ENCODE measurements at regions not wholly inside any gene's neighbourhood (a gene's known extent, or its start where the extent isn't known, plus 50 kb on each side); places are given as distances from the start of the nearest gene placed in this dataset.

DNA sequence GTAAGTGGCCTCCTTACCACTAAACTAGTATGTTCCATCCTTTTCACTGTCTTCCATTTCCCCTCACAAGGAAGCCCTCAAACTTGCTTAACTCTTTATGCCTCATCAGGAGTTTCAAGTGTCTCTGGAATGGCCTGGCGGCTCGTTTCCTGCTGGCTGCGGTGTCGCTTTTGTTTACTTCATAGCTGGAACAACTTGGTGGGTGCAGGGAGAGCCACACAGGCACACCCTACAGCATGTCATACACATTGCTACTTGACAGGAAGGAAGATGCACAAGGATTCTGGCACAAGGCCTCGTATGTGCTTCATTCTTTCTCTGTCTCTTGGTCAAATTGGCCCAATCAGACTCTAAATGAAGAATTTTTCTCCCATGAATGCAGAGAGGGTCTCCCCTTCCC, 488.3 kb downstream of the FOXO1 start:
- DNase-seq = no peak

DNA sequence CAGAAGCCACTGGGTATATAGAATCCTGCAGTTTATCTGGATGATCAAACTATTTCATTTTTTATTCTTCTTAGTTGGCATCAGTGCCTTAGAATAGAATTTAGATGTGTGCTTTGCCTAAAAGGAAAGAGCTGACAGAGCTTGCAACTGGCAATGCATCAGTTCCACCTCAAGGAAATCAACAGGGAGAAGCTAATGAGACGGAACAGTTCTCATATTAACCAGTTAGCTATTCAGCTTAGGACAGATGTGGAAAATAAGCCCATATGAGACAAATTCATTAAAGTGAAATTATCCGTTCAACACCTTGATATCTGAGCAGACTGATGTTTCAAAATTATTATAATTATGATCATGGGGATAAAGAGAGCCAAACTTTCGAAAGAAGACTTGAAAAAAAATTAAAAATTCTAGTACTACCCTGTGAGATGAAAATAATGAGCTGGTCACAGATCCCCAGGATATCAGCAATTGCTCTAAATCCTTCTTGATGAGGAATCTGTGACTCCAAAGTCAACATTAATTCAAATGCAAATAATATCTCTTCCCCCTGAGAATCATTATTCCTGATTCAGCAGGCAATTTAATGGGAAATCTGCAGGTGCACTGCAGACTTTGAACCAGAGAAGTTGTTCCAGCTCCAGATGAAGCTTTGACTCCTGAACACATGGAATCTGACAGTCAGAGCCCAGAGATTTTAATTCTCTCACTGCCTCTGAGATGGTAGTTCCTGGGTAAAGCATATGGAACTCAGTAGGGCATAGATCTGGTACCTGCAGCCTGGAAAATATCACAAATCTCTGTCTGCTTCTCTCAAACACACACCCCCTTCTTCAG, 486.8 kb downstream of the FOXO1 start:
- DNase-seq = no peak

DNA sequence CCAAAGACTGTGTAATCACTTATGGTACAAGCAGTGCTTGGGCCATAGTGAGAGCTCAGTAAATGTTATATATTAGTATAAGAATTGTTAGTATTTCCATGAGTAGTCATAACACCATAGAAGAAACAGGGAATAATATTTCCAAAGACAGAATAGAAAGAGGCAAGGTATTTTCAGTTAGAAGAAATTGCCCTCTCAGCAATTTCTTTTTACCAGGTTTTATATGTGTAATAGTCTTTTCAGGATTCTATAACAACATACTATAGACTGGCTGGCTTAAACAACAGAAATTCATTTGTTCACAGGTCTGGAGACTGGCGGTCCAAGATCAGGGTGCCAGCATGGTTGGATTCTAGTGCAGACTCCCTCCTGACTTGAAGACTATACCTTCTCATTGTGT, 485.7 kb downstream of the FOXO1 start:
- no peak for DNase-seq

DNA sequence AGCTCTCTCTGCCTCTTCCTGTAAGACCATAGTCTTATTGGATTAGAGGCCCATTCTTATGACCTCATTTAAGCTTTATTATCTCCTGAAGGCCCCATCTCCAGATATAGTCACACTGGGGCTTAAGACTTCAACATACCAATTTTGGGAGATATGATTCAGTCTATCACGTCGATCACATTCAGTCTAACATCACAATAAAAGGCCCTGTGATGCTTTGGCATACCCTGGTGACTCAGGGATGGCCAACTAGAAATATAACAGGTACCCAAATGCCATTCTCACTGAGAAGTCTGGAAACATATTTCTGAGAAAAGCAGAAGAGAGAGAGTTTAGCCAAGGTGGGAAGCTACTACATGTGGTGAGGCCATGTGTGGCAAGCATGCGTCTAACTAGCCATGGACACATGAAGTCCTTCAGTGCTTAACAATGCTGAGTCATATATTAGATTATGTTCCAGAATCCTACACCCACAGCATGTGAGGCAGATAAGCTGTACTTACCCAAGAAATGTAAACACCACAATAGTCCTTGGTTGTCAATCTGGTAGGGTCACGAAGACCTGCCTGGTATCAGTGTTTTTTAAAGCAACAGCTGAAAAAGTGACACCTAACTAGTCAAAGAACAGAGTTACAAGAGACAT, 485.1 kb downstream of the FOXO1 start:
- peak; percentile 87 for DNase-seq

DNA sequence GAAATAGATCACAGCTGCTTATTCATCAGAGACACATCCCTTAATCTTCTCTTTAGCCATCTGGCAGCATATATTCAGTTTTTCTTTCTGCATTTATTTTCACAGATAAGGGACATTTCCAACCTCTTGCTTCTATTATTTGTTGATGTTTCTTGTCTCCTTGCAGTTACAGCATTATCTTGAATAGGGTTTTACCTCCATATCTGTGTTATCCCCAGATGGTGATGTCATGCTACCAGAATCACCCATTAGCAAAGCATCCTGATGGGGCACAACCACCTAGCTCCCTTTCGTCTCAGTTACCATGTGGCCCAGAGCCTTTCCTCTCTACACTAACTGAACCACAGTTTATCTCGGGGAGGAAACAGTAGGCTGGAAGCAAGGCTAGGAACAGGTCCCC, 483.9 kb downstream of the FOXO1 start:
- no peak for DNase-seq

DNA sequence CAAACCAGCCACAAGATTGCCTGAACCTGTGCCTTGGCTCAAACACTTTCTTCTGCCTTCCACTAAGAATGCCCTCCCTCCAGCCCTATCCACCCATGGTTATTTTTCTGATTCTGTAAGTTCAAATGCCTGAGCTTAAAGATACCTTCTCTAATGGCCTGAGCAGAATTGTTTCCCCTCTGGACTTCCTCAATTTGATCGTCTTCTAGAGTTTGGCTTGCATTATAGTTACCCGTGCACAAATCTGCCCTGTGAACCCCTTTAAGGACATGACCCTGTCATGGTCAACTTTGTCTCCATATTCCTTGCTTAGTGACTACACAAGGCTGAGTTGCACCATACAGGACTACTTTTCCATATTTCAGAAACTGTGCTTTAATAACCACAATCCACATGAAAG, 481.0 kb downstream of the FOXO1 start:
- DNase-seq = no peak

DNA sequence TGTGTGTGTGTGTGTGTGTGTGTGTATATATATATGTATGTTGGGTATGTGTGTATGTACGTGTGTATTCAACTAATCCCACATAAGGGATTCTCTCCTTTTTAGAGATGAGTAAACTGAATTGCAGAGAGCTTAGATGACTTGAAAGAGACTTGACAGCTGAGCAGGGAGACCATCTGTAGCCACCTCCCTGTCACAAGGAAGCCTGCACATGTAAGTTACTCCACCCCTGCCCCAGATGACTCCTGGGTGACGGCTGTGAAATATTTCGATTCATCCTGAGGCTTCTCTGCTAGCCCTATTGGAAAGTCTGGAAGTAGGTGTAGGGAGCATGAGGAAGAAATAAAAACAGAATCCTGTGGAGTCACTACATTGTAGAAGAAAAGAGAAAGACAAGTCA, 480.4 kb downstream of the FOXO1 start:
- no peak for DNase-seq

DNA sequence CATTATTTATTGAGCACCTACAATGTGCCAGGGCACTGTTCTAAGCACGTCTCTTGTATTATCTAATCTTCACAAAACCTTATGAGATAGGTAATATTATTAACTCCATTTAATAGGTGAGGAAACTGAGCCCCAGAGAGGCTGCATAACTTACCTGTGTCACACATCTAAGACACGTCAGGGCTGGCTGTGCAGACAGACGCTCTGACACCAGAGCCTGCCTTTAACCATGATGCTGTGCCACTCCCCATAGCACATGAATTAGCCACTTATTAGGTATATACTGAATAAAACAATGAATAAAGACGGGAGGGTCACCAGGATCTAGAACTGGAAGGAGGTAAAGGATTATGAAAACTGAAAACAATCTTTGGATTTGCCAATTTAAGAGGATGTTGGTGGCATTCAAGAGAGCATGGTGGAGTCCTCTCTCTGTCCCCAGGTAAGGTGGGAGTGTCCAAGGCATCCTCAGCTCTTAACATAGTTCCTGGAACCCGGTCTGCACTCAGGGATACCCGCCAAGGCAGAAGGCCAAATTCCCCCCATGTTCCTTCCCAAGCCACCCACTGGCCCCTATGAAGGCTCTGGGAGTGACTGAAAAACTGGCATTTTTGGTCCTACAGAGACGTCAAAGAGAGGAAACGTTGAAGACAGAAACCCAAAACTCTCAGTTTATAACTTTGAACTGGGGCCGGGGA, 479.7 kb downstream of the FOXO1 start:
- DNase-seq = no peak

DNA sequence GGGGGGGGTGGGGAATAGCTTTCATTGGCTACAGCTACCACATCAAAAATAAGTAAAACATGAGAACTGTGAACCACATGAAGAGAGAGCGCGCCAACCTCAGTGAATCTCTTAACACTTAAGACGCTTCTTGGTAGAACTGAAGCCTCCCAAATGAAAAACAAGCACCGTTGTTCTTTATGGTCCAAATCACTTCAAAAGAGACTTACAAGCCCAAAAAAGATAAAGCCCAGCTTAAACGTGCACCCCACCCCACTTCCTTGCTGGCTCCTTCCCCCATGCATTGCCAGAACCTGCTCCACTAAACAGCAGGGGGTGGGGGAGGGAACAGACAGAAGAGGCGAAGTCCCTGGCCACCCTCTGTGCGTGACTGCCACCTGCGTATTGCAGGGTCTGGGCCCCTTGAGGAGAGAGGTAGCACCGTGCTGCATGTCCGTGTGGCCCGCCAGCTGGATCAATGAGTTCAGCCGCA, 479.1 kb downstream of the FOXO1 start:
- no peak for DNase-seq

DNA sequence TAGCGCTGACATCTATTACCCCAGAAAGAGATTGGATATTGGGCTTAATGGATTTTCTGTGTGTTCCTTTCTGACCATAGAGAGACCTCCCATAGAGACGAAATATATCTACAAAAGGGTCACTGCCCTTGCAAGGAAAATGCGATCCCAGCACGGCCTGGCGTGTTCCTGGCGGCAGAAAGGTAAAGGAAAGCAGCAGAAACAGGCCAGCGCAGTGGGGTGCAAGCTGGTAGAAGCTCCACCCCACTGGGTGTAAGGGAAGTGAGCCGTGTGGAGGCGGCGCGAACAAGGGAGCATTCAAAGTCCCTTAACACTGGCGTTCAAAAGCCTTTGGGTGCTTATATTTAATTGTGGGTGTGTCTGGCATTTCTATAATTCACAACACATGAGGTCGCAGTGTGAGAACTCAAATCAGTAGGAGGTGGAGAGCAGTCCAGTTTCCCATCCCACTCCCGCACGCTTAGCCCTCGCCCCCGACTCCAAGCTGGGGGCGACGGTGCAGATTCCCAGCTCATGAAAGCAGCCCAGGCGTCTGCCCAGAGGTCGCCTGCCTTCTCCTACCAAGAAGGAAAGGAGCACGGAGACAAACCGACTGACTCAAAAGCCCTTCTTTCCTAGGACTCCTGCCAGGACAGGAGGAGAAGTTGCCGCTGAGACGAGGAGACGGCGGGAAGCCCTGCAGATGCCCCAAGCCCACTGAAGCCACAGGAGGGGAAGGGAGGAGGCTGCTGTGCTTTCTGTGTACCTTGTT, 478.4 kb downstream of the FOXO1 start:
- DNase-seq = no peak

DNA sequence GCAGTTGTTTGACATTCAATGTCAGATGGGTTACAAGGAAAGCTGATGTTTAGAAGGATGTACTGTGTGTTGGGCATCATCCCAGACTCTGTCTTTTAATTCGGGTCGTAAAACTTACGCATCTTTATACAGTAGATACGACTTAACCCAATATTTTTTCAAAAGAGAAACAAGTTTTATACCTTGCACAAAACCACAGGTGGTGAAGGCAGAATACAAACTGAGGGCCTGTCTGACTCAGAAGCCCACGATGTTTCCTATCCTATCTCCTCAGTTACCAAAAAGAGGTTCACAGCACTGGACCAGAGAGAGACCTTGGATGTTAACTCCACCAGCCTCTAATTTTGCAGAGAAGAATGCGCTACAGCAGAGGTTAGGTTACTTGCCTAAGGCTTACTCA, 477.0 kb downstream of the FOXO1 start:
- no peak for DNase-seq

DNA sequence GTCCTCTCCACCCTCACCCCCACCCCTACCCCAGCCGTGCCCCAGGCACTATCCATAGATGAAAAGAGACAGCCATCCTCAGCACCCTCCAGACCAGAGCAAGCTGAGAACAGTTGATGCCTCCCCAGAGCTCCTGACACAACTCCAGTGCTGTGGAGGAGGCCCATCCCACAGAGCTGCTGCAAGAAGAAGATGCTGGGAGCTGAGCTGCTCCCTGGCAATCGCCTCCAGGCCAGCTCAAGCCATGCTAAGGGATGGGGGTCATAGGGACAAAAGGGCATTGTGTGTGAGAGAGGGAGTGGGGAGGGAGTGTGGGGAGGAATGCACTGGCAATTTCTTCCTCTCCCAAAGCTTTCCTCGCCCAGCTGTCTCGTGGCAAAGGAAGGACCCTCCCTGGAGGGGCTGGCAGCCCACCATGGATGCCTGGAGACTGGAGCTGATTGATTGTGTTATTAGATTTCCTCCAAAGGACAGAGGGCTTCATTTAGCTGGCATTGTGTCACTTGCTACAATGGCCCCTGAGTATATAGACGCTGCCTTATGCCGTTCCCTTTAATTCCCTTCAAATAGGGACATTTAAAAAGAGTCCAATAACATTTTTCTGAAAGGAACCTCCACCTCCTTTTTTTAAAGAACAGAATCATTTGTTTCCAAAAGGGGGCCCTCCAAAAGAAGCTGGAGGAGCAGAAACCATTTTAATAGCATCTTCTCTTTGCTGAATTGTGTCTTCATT, 476.4 kb downstream of the FOXO1 start:
- DNase-seq = no peak

DNA sequence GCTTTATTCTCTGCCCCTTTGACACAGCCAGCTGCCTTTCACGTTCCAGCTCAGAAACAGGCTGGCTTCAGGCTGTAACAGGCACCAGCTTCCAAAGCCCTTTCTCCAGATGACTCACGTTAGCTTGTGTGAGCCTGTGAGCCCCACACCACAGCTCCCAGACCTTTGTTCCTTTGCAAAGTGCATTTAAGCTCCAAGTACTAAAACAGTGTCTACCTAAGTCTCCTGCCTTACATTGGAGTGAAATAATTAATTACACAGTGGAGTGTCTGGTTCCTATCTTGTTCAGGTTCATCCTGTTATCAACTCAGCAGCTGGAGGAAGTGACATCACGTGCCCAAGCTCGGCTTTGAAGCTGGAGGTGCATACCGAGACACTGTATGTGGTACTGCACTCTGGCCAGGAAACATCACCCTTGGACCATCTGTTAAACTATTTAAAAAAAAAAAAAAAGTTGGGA, 475.8 kb downstream of the FOXO1 start:
- DNase-seq = peak; percentile 67

DNA sequence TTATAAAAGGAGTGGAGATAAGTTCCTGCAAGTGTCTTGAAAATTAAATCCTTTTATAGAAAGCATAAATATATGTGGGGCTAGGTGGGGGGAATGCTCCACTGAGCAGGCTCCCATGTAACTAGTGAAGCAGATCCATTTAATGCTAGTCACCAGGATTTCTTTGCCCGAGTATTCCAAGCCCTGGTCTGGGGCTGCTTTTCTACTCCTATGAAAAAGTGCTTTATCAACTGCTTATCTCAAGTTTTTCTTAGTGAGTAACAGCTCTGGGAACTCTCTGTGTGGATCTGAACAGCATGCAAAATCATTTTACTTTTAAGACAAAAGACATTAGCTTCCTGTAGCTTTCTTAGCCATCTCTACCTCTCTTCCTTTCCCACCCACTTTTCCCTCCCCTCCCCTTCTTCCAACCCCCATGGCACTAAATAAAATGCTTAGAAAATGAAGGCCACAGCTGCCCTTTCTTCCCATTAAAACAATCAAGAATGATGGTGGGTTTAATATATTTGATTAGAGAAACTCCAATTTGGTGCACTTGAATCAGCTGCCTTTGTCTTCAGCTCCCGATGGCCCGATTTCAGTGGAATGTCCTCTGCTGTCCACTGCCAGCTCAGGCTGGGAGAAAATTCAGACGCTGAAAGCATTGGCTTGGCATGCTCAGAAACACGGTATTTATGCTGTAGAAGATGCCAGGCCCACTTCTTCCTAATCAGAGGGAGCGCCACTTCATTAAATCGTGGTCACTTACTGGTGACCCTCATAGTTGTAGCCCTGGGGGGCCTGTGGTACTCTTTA, 475.1 kb downstream of the FOXO1 start:
- DNase-seq = no peak

DNA sequence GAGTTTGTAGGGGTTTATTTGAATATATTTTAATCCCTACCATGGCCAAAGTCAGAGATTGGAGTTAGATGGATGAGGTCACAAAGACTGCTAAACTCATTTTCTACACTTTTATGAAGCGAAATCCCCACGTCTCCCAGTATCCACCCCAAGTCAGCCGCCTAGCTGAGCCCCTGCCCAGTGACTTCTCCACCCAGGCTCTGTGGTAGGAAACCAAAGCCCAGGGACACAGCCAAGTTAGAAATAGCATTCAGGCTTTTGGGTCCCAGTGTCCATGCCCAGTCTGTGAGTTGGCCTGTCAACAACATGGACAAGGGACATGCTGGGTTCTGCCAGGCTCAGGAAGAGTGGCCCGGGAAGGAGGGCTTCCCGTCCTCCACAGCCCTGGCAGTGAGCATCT, 474.0 kb downstream of the FOXO1 start:
- DNase-seq = no peak

DNA sequence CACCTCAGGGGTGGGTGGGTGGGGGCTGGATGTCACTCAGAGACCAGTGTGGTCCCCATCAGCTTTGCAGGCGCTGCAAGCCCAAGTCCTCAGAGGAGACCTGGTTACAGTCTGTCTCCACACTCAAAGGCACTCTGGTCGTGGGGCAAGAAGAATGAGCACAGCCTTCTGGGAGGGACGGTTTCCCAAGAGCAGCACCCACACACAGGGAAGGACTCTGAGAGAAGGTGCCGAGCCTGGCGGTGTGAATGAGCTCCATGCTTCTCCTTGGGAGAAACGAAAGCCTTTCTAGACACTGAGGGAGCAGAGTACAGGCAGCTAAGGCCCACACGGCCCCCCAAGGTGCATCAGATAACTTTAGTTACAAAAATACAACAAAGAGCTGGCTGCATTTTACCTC, 473.6 kb downstream of the FOXO1 start:
- DNase-seq = no peak

DNA sequence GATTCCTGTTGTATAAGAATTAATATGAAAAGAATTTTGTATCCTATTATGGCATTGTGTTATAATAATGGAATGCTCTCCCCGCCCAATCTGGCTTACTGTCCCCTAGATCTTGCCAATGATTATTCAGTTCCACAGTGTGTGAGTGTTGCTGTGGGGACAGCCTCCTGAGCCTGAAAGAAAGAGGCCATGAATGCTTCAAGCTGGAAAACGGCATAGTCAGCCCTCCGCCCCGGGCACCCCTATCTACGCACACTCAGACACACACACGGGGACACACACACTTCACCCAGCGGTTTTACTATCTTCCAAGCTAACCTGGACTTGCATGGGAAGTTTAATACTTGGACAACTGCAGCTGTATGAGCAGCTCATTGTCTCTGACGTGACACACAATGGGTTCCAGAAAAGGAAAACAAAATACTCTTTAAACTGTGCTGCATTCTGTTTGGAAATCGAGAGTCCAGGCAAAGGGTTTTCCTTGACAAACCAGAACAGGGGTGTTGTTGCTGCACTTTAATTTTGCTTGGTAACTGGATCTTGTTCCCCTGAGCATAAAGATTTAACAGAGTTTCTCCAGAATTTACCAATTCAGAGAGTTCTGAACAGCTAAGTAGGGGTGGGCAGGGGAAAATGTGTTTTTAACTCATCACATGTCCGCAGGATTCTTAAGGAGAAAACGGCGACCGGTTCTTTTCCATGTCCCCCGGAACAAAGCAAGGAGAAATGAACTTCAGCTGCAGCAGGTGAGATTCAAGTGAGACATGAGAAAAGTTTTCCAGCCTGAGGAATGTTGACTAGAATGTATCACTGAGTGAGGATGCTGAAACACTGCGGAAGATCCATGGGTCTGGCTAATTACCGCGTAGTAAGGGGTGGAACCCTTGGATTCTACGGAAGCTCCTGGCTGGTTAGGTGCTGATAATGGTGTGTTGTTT, 472.9 kb downstream of the FOXO1 start:
- no peak for DNase-seq

DNA sequence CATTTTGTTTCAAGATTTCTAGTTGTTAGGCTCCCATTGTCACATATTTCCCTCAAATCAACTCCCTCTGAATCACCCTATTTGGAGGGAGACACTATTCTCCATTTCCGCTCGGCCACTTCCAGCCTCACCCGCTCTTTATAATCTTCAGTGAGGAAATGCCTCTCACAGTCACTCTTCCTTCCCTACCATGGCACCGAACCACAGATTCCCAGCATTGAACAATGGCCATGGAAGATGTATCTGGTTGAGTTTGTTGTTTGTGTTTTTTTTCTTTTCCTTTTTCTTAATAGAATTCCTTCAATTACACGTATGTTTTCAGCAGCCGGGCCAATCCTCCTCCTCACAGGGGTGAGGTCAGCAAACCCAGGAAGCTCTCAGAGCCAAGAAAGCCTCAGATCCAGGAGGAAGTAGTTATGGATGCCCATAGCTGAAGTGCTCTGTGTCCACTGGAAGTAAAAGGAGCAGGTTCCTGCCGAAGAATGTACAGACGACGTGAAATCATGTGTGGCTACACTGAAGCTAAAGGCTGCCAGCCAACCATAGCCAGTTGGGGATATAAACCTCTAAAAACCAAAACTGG, 472.1 kb downstream of the FOXO1 start:
- no peak for DNase-seq

DNA sequence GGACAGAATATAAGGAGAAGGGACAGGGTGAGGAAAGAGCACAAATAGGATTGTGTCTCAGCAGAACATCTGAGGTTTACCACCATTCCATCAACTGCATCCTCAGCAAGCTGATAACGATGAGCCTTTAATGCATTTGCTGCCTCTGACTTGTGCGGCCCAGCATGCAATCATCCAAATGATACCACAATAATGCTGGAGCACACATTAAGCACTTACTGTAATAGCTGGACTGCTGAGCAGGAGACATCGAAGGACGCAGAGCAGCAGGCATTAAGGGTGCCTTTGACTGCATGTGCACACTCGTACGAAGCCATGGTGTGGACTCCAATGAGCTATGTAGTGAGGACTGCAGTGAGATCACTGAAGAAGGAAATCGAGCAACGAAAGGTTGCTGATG, 469.4 kb downstream of the FOXO1 start:
- DNase-seq = no peak
